Common myeloid progenitor, CD34-positive (primary cell): ENCODE measurements at regions not wholly inside any gene's neighbourhood (a gene's known extent, or its start where the extent isn't known, plus 50 kb on each side); places are given as distances from the start of the nearest gene placed in this dataset.

Experiments used
- CTCF ChIA-PET: fragments of 350-600 bp; sonication (Branson Sonifier 250); formaldehyde crosslinking; loops from one replicate; lab custom pipeline; 2021; ENCODE audit warnings: antibody characterized with exemption; lab: Charles Lee
- POLR2A ChIA-PET: fragments of 350-600 bp; sonication (Branson Sonifier 250); formaldehyde crosslinking; loops from one replicate; lab custom pipeline; 2021; ENCODE audit warnings: antibody characterized with exemption; lab: Charles Lee
- DNase-seq, 3 donors: peaks; one replicate each; pipeline versions ENCODE4 v3.0.0 to v3.0.0-alpha.2; 2013
- H3K27ac ChIP-seq, 2 experiments: 1 replicate in 1 of 2; 2 replicates in 1 of 2; pipeline ENCODE4 v1.7.0; 2013; ENCODE audit warnings: inconsistent platforms in 2 of 2, low read length in 2 of 2, mild to moderate bottlenecking in 2 of 2, low read depth in 1 of 2, moderate library complexity in 1 of 2; ENCODE audit not compliant: severe bottlenecking in 2 of 2, insufficient read depth in 1 of 2, poor library complexity in 1 of 2
- H3K27me3 ChIP-seq, 5 experiments: replicated peaks in 2 of 5; 1 replicate in 3 of 5; 2 replicates in 2 of 5; pipeline versions ENCODE4 v1.6.1 to v1.7.0; 2013; ENCODE audit warnings: low read length in 4 of 5, mild to moderate bottlenecking in 2 of 5, moderate library complexity in 2 of 5, inconsistent platforms in 1 of 5; ENCODE audit not compliant: insufficient read depth in 5 of 5, control insufficient read depth in 4 of 5
- H3K36me3 ChIP-seq, 4 experiments: 1 replicate in 2 of 4; 2 replicates in 2 of 4; pipeline versions ENCODE4 v1.6.1 to v1.7.0; 2013; ENCODE audit warnings: low read length in 3 of 4, control low read depth in 1 of 4, mild to moderate bottlenecking in 1 of 4; ENCODE audit not compliant: control insufficient read depth in 4 of 4, insufficient read depth in 4 of 4
- H3K4me1 ChIP-seq, 4 experiments: 1 replicate in 3 of 4; 2 replicates in 1 of 4; pipeline versions ENCODE4 v1.6.1 to v1.7.1; 2013; ENCODE audit warnings: low read length in 3 of 4, mild to moderate bottlenecking in 3 of 4, control low read depth in 1 of 4, inconsistent platforms in 1 of 4, moderate library complexity in 1 of 4; ENCODE audit not compliant: control insufficient read depth in 4 of 4, insufficient read depth in 4 of 4; ENCODE audit errors: control extremely low read depth in 1 of 4
- H3K4me3 ChIP-seq, 7 experiments: 1 replicate in 4 of 7; 2 replicates in 3 of 7; pipeline versions ENCODE4 v1.5.1 to v1.7.0; 2013; ENCODE audit warnings: mild to moderate bottlenecking in 7 of 7, low read length in 6 of 7, moderate library complexity in 6 of 7, inconsistent platforms in 2 of 7, low read depth in 2 of 7, control low read depth in 1 of 7; ENCODE audit not compliant: insufficient read depth in 4 of 7, control insufficient read depth in 1 of 7; ENCODE audit errors: extremely low read depth in 1 of 7
- H3K9me3 ChIP-seq, 5 experiments: 1 replicate in 4 of 5; 2 replicates in 1 of 5; pipeline versions ENCODE4 v1.6.1 to v1.7.1; 2013; ENCODE audit warnings: low read length in 4 of 5, mild to moderate bottlenecking in 2 of 5, inconsistent platforms in 1 of 5, low read depth in 1 of 5, moderate library complexity in 1 of 5; ENCODE audit not compliant: control insufficient read depth in 4 of 5, insufficient read depth in 2 of 5; ENCODE audit errors: control extremely low read depth in 1 of 5
- WGBS: methylation state at CpG from one replicate; pipeline ENCODE4 v1.1.5; 2013; ENCODE audit not compliant: insufficient coverage; 5-methylcytosine and 5-hydroxymethylcytosine counted together

GRCh38 chr9:89825669-89826068, 220.9 kb downstream of the GADD45G start:
- no peak overlapping the region for H3K4me3 ChIP-seq
- ChIA-PET CTCF (no interaction called here), POLR2A (no interaction called here)
- no peak overlapping the region for H3K27ac ChIP-seq
- DNase-seq, result no peak
- no peaks in the 10 kb centered on the region for H3K36me3 ChIP-seq
- WGBS, result 100% methylated on average over 3 of the region's 4 CpGs
- peaks cover 0 to 6% (median 0%) of the 10 kb centered on the region in 5 experiments for H3K9me3 ChIP-seq
- no peaks in the 10 kb centered on the region for H3K27me3 ChIP-seq
- no peaks in the 10 kb centered on the region for H3K4me1 ChIP-seq

DNA sequence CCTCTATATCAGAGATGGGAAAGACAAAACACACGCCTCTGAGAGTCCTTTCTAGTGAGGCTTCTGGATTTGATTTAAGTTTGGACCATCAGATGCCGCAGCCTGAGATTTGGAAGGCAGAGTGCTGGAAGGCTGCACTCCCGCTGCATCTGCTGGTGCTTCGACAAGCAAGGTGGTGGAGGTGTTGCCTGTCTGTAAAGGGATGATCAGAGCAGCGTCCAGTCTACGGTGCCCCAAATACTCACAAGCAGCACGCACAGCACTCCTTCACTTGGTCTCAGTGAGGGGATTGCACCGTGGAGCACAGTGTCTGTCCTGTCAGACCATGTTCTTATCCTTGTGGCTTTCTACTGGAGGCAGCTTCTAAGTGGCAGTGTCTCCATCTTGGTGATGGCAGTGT, 221.4 kb downstream of the GADD45G start:
- H3K27me3 ChIP-seq, result no peaks in the 10 kb centered on the region
- no peak overlapping the region for H3K4me3 ChIP-seq
- H3K27ac ChIP-seq, result no peak overlapping the region
- no peaks in the 10 kb centered on the region for H3K36me3 ChIP-seq
- no peak for DNase-seq
- 100% methylated on average over 8 of the region's 8 CpGs for WGBS
- no peaks in the 10 kb centered on the region for H3K4me1 ChIP-seq
- POLR2A ChIA-PET, result no interaction called here
- CTCF ChIA-PET, result interaction anchor here (1.2 kb wide), 1 partner anchor 12 kb away, joined by 4 read pairs; no protein-coding TSS in a partner anchor
- peaks cover 0 to 9% (median 0%) of the 10 kb centered on the region in 5 experiments for H3K9me3 ChIP-seq

DNA sequence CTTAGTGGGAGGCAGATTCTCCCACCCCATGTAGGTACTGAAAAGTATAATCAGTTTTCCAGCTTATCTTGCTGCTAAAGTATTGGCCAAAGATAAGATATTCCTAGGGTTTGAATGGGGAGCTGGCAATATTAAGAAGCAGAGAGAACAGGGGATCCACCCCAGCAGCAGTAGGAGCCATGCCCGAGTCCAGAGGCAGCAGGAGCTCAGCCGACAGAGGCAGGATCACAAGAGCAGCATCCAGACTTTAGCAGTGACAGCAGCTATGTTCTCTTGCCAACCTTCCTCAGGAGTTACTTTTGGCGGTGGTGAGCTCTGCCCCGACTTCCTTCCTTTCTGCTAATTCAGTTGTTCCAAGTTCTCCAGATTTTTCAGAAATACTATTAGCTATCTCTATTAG, 224.5 kb downstream of the GADD45G start:
- H3K36me3 ChIP-seq, result no peaks in the 10 kb centered on the region
- CTCF ChIA-PET, result no interaction called here

DNA sequence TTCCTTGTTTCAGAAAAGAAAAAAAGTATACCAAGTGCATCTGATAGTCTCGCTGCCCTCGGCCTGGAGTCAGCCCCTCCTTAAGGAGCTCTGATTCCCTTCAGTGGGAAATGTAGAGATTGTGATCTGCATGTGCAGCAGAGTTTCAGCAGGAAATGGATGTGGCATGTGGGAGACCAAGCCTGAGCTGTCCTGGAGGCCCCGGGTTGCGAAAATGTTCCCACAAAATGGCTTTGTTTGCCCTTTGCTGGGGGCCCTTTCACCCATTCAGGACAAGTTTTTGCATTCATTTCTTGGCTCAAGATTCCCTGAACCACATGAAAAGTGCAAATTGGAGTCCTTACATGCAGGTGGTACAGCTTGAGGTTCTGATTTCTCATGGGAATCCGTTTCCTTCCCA, 230.9 kb downstream of the GADD45G start:
- ChIA-PET CTCF (interaction anchor here (0.9 to 1.5 kb wide), 2 partner anchors 11 to 27 kb away, joined by 4 to 5 read pairs; no protein-coding TSS in a partner anchor), POLR2A (no interaction called here)
- Histone ChIP-seq H3K4me1 (peaks cover 0 to 7% (median 4%) of the 10 kb centered on the region in 4 experiments), H3K36me3 (no peaks in the 10 kb centered on the region), H3K4me3 (no peak overlapping the region), H3K27ac (no peak overlapping the region), H3K27me3 (no peaks in the 10 kb centered on the region), H3K9me3 (peaks cover 0 to 3% (median 0%) of the 10 kb centered on the region in 5 experiments)
- DNase-seq, result peak in 1 of 3 donors; percentile 5
- 29% methylated on average over 5 of the region's 5 CpGs for WGBS

More for the DNA sequence above, 224.5 kb downstream of the GADD45G start:
- DNase-seq, result no peak
- no peak overlapping the region for H3K4me3 ChIP-seq
- peaks cover 0 to 9% (median 0%) of the 10 kb centered on the region in 5 experiments for H3K9me3 ChIP-seq
- no peaks in the 10 kb centered on the region for H3K4me1 ChIP-seq
- no peak overlapping the region for H3K27ac ChIP-seq
- no peaks in the 10 kb centered on the region for H3K27me3 ChIP-seq
- 67% methylated on average over 3 of the region's 4 CpGs for WGBS
- POLR2A ChIA-PET, result no interaction called here

DNA sequence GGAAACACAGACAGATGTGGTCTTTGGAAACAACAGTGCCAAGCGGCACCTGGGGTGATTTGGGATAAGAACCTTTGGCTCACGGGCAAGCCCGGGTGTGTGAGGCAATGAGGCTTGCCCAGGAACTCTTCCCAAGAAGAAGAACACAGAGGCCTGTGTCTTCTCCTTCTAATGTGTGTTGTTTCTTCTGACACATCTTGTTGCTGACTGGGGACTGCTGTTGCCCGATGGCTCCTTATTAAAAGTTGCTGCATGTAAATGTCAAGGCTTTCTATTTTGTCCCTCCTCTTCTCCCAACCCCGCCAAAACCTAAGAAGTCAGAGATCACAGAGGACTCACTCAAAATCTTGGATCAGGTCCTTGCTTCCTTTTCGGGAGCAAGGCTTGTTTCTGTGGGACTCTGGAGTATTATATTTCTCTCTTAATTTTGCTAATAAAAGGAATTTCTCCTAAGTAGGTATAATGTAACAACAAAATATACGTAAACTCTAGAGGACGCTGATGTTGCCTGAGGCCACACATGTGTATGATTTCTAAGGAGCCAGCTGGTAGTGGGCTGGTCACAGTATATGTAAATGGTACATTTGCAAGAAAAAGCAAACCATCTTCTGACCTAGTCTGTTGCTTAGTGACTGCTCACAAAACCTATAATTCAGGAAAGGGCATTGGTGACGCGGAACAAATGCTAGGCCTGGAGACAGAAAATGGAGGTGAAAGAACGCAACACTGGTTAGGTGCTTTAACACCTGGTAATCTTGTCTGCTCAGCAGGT, 232.5 kb downstream of the GADD45G start:
- H3K4me1 ChIP-seq, result peaks cover 0 to 7% (median 4%) of the 10 kb centered on the region in 4 experiments
- 83% methylated on average over 8 of the region's 11 CpGs for WGBS
- no peak overlapping the region for H3K4me3 ChIP-seq
- no peaks in the 10 kb centered on the region for H3K36me3 ChIP-seq
- H3K27me3 ChIP-seq, result no peaks in the 10 kb centered on the region
- no peaks in the 10 kb centered on the region for H3K9me3 ChIP-seq
- ChIA-PET POLR2A (no interaction called here), CTCF (no interaction called here)
- H3K27ac ChIP-seq, result no peak overlapping the region
- no peak for DNase-seq

DNA sequence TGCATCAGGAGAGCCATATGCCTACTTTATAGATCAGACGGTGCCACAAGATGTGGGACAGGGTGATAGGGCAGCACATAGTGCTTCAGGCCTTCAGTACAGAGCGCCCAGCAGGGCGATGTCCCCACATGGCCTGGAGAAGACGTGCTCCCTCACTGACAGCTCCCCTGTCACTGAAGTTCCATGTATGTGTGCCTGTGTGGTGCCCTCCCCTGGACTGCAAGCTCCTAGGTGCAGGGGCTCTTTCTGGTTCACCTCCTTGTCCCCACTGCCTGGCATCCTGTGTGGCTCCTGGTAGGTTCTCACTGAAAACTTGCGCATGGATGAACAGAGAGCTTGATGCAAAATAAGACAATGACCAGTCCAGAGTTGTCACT, 233.1 kb downstream of the GADD45G start:
- no peaks in the 10 kb centered on the region for H3K9me3 ChIP-seq
- peaks cover 0 to 7% (median 4%) of the 10 kb centered on the region in 4 experiments for H3K4me1 ChIP-seq
- no peaks in the 10 kb centered on the region for H3K36me3 ChIP-seq
- no peak overlapping the region for H3K4me3 ChIP-seq
- no peak for DNase-seq
- no peaks in the 10 kb centered on the region for H3K27me3 ChIP-seq
- no peak overlapping the region for H3K27ac ChIP-seq
- WGBS, result 98% methylated on average over 5 of the region's 5 CpGs
- CTCF ChIA-PET, result no interaction called here
- POLR2A ChIA-PET, result no interaction called here

DNA sequence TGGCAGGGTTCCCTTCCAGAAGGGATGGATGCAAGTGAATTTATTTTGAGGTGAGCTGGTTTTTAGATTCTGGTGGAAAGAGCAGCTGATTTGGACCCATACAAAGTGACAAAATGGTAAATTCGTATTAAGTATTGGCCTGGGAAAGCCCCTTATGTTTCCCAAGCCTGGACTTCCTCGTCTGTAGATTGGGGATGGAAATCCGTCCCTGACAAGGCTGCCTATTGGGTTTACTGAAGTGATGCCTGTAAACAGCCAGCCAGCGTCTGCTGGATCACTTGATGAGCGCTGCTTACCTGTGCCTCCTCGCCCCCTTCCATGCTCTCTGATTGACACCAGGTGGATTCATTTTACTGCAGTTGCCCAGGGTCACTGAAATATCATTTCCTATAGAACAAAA, 233.8 kb downstream of the GADD45G start:
- 99% methylated on average over 6 of the region's 6 CpGs for WGBS
- no peaks in the 10 kb centered on the region for H3K36me3 ChIP-seq
- no peak overlapping the region for H3K4me3 ChIP-seq
- H3K27me3 ChIP-seq, result no peaks in the 10 kb centered on the region
- CTCF ChIA-PET, result no interaction called here
- peaks cover 0 to 7% (median 4%) of the 10 kb centered on the region in 4 experiments for H3K4me1 ChIP-seq
- POLR2A ChIA-PET, result no interaction called here
- DNase-seq, result no peak
- no peak overlapping the region for H3K27ac ChIP-seq
- H3K9me3 ChIP-seq, result no peaks in the 10 kb centered on the region
